Medulla oblongata (tissue), 1 donor: ENCODE measurements at regions not wholly inside any gene's neighbourhood (a gene's known extent, or its start where the extent isn't known, plus 50 kb on each side); places are given as distances from the start of the nearest gene placed in this dataset.
A peak's percentile ranks its signal among the peaks of the same experiment; 100 is the strongest.

Source experiments
- DNase-seq: peaks from one replicate; pipeline ENCODE4 v3.0.0-alpha.2; 2015; ENCODE audit errors: extremely low spot score

GRCh38 chr11:45347348-45348082, 61.4 kb upstream of the SYT13 start:
- DNase-seq: no peak

- no peak for DNase-seq
These were observed 59.4 kb upstream of the SYT13 start for GRCh38 chr11:45345491-45345890.

GRCh38 chr11:45344028-45344427, 57.9 kb upstream of the SYT13 start:
- no peak for DNase-seq

GRCh38 chr11:45343444-45343843, 57.3 kb upstream of the SYT13 start:
- DNase-seq: no peak

- DNase-seq: no peak
These were observed 55.2 kb upstream of the SYT13 start for GRCh38 chr11:45341372-45341771.

GRCh38 chr11:45339729-45340519, 53.8 kb upstream of the SYT13 start:
- DNase-seq: peak; percentile 92

GRCh38 chr11:45337583-45338360, 51.6 kb upstream of the SYT13 start:
- DNase-seq: no peak

GRCh38 chr11:45336136-45336535, 50.0 kb upstream of the SYT13 start:
- DNase-seq: no peak
